ENCODE measurements at regions not wholly inside any gene's neighbourhood (a gene's known extent, or its start where the extent isn't known, plus 50 kb on each side); places are given as distances from the start of the nearest gene placed in this dataset.
"Not testable (repeated sequence)": the region's sequence is repeated elsewhere in the genome, so short reads cannot be mapped to it uniquely, and the experiment has no call there.

DNA sequence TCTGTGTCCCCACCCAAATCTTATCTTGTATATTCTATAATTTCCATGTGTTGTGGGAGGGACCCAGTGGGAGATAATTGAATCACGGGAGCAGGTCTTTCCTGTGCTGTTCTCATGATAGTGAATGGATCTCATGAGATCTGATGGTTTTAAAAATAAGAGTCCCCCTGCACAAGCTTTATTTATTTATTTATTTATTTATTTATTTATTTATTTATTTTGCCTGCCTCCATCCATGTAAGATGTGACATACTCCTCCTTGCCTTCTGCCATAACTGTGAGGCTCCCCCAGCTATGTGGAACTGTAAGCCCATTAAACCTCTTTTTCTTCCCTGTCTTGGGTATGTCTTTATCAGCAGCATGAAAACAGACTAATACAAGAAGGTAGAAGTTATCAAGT, 579.1 kb upstream of the GRM3 start:
- not testable (repeated sequence) for TF ChIP-seq CTCF, POLR2A (IDR thresholded peaks at IDR 0.05)

Measured in esophagus squamous epithelium (tissue), 4 donors.